HG03575 (cell line): ENCODE measurements at regions not wholly inside any gene's neighbourhood (a gene's known extent, or its start where the extent isn't known, plus 50 kb on each side); places are given as distances from the start of the nearest gene placed in this dataset.

Source experiments
- ATAC-seq: cut with Tn5 transposase; IDR thresholded peaks from one replicate; pipeline ENCODE4 v1.9.1; 2021; ENCODE audit not compliant: unreplicated experiment, insufficient number of reproducible peaks, low FRiP score; ENCODE audit errors: extremely low read depth

DNA sequence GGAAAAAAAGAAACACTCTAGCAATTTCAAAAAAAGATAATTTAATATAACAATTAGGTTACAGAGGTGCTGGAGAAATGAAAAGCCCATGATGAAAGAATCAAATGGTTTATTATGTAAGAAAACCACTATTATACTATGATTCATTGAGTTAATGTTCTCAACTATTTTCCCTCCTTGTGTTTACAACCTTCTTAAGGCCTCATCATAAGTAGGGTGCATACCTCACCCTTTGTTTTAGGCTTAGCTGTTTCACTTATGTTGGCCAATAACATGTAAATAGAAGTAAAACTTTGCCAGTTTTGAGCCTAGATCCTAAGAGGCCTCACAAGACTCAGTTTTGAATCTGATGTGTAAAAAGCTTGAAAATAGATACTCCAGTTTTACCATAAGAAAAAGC is 418.3 kb upstream of the DDX18 start:
- no peak for ATAC-seq

DNA sequence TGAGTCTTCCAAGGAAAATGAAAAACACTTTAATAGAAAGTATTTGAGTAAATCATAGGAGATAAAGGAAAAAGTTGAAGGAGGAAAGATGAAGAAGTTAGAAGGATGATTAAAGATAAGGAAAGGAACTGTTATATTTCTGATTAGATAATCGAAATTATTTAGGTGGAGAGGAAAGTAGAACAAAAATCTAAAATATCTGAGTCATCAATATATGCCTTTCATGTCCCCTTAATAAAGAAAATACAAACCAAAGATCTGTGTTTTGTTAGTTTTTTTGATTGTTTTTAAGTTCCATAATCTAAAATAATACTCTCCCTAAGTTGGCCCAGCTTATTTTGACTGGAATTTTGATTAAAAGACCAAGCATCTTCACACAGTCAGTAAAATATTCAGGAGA is 412.9 kb upstream of the DDX18 start:
- no peak for ATAC-seq

DNA sequence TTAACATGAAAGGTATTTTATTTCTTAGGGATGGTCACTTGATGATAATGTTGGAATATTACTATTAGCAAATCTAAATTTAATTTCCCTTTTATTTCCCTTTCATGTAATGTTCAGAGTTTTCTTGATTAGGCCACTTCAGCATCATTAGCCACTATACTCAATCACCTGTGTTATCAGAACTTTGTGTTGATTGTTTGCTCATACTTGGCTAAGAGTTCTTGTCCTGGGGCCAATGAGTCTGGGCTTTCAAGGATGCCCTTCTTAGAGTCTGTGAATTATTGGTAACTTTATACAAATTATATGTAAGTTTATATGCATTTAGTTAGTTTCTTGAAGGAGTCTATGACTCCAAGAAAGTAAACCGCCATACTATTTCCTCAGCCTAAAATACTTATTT is 408.0 kb upstream of the DDX18 start:
- ATAC-seq = no peak

DNA sequence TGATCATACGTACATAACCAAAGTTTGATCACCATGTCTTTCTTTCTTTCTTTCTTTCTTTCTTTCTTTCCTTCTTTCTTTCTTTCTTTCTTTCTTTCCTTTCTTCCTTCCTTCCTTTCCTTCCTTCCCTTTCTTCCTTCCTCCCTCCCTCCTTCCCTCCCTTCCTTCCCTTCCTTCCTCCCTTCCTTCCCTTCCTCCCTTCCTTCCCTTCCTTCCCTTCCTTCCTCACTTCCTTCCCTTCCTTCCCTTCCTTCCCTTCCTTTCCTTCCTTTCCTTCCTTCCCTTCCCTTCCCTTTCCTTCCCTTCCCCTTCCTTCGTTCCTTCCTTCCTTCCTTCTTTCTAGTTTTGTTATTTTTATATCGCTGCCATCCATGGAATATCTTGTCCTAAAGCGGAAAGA is 406.7 kb upstream of the DDX18 start:
- no peak for ATAC-seq

DNA sequence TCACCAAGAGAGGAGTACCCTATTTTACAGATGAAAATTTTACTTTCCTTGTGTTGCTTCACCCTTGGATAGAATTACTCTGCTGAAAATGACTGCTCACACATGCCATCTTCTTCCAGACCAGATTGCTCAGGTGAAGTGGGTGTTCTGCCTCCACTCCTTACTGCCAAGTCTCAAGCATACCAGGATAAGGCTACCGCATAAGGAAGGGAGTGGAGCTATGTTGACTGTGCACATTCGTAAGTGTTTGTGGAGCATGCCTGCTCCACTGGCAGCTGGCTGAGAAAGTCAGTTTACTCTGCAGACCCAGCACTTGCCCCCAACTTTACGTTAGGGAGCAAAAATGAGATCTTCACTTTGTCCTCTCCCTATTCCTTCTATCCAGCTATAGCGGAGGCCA is 405.0 kb upstream of the DDX18 start:
- ATAC-seq = no peak

DNA sequence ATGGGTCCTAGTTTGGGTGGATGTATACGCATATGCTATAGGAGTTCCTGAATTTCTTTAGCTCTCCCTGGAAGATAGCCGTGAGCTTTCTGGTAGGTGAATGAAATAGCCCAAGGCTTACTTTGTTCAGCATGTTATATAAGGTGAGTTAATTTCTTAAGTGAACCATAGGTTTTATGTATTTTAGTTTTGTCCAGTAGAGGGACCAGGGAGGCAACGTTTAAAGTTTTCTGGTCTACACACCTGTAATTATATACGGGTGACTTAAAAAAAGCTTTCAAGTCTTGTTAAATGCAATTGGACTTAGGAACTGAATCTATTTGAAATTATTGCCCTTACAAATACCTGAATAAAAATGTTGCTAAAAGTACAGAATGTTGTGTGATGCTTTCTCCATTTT is 402.5 kb upstream of the DDX18 start:
- no peak for ATAC-seq

DNA sequence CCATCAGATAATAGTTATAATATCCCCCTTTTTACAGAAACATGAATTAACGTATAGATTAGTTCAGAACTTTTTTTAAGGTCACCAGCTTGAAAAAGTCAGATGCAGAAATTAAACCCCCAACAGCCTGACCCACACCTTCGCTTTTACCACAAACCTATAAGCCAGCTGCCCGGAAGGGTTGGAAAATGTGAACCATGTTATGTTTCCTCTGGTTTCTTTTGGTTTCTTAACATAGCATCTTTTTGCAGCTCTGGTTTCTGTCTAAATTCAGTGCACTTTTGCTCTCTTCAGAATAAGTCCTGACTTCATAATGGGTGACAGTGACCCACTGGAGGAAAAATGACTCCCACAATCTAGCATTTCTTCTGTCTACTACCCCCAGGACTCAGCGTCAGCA is 381.7 kb upstream of the DDX18 start:
- ATAC-seq = no peak

DNA sequence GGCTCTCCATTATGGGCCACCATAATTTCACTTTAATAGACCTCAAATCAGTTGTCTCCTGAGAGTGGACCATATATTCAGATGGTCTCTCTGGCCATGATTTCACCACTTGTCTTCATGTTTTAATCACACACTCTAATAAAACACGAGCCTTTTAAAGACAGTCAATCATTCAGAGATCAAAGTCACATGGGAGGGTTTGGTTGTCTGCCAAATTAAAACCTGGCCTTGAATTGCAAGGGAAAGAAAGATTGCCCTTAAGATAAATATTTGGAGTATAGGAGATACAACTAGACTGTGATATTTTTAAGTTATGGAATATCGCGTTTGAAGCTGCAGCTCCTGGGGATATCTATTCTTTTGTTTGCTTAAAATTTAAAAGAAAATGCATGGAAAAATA is 377.8 kb upstream of the DDX18 start:
- no peak for ATAC-seq

DNA sequence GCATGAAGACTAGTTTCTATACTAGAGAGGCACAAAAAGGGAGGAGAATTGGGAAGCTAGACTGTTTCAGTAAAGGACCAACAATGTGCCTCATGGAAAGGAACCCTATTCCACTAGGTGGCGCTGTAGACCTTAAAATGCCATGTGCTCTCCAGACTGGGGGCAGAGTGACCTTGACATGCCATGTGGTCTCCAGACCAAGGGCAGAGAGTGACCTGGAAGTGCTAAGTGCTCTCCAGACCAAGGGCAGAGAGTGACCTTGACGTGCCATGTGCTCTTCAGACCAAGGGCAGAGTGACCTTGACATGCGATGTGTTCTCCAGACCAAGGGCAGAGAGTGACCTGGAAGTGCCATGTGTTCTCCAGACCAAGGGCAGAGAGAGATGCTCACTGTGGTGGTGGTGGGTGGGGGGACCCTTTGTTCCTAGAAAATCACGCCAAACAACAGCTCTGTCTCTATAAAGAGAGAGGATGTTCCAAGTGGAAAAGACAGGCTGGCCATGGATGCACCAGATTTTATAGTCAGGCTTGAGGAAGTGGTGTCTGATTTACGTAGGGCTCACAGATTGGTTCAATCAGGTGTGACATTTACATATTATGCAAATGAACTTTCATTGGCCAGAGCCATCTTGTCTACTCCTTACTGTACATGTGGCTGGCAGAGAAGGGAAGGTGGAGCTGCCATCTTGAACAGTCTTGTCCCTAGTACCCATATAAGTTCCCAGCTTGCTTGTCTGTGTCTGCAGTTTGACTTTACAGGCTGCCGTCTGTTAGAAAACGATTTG is 344.0 kb upstream of the DDX18 start:
- ATAC-seq = no peak

DNA sequence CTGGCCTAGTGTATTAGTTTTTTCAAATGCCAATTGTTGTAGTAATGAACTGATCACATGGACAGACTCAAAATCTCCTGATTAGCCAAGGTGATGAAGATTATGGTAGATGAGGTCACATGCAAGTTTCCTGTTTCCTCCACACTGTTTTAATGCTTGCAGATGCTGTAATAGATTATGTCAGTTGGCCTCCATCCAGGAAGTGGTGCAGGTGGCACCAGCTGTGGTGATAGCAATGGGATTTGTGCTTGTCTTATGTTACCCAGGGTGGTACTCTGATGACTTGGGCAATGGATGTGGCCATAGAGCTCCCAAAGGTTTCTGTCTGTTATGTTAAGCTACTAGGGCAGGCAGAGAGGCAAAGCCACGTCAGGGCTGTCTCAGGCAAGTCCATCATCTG is 332.9 kb upstream of the DDX18 start:
- no peak for ATAC-seq

DNA sequence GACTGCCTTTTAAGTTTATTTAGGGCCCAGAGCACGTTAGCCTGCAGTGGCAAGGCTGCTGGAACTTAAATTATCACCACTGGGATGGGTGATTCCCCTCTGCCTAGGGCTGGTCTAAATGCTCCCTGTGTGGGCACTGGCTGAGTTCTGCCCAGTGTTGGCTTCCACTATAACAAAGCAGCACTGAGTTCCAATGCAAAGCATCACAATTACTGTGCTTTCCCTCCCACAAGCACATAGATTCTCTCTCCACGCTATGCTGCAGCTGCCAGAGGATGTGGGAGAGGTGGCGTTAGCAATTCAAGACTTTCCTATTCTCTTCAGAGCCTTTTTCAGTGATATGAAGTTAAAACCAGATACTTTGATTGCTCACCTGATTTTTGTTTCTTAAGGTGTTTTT is 328.9 kb upstream of the DDX18 start:
- ATAC-seq = no peak

DNA sequence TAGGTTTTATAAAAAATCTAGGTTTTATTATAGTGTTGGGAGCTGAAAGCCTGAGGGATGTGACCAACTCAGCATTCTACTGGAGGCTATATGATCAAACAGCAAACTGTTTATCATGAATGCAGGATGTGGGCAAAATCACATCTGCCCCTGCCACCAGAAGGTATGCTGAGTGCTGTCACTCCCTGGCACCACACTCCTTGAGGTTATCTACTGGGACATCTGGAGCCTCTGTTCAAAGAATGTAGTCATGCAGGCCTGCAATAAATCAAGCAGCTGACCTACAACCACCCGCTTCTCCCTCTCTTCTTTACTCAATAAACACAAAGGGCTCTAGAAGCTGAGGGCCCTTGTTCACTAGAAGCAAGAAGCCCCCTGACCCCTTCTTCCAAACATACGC is 328.4 kb upstream of the DDX18 start:
- no peak for ATAC-seq

DNA sequence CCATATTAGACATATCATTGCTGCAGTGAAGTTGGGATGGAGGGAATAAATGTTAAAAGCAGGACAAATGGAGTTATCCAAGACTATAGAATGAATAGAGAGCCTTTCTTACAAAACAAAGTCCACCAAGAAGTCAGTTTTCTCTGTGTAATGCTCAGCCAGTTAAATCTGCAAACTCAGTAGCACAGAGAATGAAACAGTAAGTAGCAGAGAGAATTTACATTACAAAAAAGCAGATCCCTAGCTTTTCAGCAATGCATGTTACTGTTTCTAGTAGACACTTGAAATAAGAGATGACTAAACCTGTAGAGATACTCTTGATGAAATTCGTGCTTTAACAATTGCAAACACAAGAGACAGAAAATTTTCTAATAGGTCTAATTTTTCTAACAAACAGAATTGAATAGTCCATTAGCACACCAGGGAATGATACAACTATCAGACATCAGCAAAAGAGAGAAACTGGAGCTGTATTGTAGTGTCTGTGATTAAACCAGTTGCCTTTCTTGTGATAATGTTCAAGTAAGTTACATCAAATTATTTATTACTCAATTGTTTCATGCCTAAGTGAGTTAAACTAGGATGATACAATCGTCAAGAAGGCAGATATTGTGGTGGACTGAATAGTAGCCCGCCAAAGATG is 322.2 kb upstream of the DDX18 start:
- no peak for ATAC-seq

DNA sequence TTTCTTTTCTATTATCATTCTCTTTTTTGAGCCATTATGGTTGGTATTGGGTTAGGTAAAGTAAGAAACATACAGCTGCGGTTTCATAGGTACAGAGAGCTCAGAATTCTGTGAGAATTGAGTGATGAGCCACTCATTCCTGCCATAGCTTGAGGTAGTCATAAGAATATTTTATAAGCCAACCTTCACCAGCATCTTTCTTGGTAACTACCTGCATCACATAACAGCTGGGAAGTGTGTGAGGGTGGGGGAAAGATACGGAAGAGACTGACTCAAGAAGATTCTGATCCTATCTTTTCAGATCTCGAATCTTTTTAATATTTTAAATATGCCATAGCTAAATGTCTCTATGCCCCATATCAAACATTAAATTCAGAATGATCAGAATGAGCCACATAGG is 313.8 kb upstream of the DDX18 start:
- ATAC-seq = no peak

DNA sequence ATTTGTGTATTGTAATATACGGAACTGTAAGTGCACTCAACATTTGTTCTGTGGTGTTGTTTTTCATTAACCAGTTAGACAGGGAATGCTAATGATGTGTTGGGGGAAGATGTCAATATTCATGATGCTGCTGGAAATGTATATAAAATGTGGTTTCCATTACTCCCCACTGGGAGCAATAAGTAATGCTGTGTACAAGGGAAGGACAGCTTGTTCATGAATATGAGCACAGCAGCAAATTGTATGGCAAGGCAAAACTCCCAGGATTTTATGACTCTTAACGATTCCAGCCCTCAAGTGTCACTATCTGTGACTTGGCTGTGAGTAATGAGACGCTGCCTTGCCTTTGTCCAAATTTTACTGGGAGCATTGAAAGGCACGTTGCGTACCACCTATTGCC is 312.4 kb upstream of the DDX18 start:
- no peak for ATAC-seq

DNA sequence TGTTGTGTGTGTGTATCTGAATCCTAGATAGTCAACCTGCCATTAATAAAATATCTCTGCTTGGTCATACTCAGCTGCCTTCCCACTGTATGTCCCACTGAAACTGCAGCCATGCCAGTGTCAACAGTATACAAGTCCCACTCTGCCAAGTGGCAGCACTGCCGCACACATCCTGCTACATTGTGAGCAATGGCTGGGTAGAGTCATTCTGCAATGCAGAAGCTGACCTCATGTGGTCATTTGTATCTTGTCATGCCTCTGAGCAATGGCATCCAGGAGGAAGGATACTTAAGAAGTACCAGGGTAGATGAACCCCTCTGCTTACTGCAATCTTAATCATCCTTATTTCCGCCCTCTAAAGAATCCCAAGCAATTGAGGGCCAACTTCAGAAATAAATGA is 302.2 kb upstream of the DDX18 start:
- no peak for ATAC-seq

DNA sequence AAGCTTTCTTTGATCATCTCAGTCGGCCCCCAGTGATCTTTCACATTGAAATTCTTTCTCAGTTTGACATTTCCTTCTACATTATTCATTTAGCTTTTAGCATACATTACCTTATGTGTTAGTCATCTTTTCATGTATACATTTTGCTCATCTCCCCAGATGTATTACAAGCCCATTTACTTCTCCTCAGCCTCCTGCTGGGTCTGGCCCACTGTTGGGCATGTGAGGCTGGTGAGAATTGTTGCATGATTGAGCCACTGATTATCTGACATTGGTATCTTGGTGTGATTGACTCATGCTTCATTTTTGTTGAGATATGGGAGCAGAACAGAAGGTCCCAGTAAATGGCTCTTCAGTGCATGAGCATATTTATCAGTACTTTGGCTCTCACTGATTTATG is 300.1 kb upstream of the DDX18 start:
- no peak for ATAC-seq

DNA sequence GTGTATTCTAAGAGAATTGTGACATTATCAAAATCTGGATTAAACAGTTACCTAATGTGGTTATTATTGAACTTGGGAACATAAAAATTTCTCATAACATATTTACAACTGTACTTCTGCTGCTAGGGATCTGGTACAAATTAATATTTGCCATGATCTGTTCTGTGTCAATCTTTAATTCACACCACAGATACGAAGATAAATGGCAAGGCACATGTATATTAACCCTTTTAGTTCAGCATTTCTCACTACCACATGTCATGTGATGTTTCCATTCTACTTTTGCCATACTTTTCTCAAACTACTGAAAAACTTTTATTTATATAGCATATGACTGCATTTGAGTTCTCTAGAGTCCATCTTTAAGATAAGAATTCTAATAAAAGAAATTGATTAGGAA is 295.3 kb upstream of the DDX18 start:
- no peak for ATAC-seq

DNA sequence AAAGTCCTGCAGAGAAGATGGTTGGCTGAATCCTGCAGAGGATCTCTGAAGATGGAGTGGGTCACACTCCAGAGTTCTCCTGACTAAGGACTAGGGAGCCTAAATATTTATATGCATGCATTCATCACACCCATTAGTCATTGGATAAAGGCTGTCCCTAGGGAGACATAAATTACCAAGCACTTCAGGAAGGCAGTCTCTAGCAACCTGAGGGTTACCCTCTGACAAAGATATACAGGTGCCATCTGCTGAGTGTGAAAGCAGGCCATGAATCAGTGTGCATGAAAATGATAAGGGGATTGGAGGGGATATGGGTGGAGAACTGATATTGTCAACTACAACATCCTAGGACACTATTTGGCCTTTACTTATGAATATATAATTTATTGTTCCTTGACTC is 294.8 kb upstream of the DDX18 start:
- no peak for ATAC-seq

DNA sequence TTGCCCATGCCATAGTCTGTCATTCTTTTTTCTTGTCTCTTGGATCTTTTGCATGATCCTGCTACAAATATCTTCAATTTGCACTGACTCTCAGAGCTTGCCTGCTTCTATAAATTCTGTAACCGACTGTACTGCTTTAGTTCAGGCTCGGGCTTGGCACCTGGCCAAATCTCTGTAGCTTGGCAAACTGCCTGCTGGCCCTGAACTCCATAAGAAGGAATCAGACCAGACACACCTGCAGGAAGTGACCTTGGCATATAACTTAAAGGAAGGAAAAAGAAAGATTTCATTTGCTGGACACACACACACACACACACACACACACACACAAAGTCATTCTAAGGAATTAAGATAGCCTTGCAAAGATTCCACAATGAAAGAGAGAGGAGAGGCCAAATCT is 291.2 kb upstream of the DDX18 start:
- ATAC-seq = no peak

DNA sequence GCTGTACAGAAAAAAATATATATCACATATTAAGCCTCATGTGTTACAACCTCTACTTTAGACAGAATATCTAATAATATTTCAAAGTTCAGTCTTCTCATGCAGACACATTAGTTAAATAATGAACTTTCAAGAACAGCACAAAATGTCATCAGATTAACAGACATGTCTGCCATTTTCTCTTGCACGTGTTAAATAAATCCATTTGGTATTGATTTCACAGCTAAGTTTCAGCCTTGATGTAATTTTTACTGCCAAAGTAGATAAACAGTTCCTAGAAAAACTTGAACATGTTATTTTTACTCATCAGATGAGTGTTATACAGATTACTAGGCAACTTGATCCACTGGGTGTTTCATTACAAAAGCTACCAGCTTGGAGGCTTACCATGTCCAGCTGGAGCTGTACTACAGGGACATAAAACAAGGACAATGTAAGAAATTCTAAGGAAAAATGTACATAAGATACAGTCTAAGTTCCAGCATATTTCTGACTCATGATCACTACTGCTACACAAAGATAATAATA is 290.7 kb upstream of the DDX18 start:
- no peak for ATAC-seq
